ENCODE measurements at regions not wholly inside any gene's neighbourhood (a gene's known extent, or its start where the extent isn't known, plus 50 kb on each side); places are given as distances from the start of the nearest gene placed in this dataset.
"Not testable (repeated sequence)": the region's sequence is repeated elsewhere in the genome, so short reads cannot be mapped to it uniquely, and the experiment has no call there.

GRCh38 chr1:245102149-245102548 is 52.6 kb upstream of the KIF26B start:
- CTCF ChIA-PET; DNase-seq; H3K27ac Mint-ChIP-seq; POLR2A ChIA-PET; H3K4me3 Mint-ChIP-seq; H3K36me3 Mint-ChIP-seq (ENCODE audit: low read depth); H3K4me1 Mint-ChIP-seq (ENCODE audit: low read depth); ATAC-seq; H3K27me3 Mint-ChIP-seq (ENCODE audit: low read depth); H3K9me3 Mint-ChIP-seq (ENCODE audit: insufficient read depth): not testable (repeated sequence)

DNA sequence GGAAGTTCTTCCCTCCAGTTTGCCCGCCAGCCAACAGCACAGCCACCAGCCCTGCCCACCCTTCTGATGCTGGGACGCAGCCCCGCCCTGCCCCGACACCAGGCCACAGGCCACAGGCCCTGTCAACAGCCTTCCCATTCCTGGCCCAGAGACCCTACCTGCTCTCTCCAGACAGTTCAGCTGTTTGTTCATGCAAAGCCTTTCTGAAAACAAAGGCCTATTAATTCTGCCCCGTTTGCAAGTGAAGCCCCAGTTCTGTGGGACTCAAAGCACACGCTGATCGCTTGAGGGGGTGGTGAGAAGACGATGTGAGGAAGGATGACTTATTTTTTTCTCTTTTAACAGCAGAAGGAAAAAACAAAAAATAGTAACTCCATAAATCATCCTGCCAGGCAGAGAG is 55.4 kb upstream of the KIF26B start:
- no peak overlapping the region for H3K4me3 Mint-ChIP-seq

DNA sequence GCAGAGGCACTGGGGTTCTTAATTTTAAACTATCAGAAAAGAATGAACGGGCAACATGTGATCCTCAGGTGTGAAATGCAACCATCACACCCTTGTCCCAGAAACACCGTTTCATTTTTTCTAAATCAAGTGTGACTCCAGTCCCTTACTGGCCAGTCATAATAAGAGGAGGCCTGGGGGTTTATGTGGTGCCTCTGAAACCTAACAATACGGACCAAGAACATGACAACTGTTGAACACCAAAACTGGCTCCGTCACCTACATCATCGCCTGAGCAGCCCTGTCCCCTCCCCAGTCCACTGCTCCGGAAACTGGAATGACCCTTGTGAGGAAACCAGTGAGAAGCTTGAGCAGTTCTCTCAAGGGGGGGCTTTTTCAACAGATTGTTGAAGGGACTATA is 55.9 kb upstream of the KIF26B start:
- ATAC-seq: no peak
- Mint-ChIP-seq H3K4me3 (no peak overlapping the region), H3K4me1 (ENCODE audit: low read depth) (no peaks in the 10 kb centered on the region), H3K9me3 (ENCODE audit: insufficient read depth) (no peaks in the 10 kb centered on the region), H3K36me3 (ENCODE audit: low read depth) (no peaks in the 10 kb centered on the region), H3K27ac (no peak overlapping the region), H3K27me3 (ENCODE audit: low read depth) (no peaks in the 10 kb centered on the region)
- POLR2A ChIA-PET: no interaction called here
- DNase-seq: no peak
- CTCF ChIA-PET: no interaction called here

More for the DNA sequence above, 55.4 kb upstream of the KIF26B start:
- POLR2A ChIA-PET: interaction anchor here (0.6 kb wide), 1 partner anchor 164 kb away, joined by 3 read pairs; no protein-coding TSS in a partner anchor
- Mint-ChIP-seq H3K36me3 (ENCODE audit: low read depth) (no peaks in the 10 kb centered on the region), H3K27ac (no peak overlapping the region), H3K4me1 (ENCODE audit: low read depth) (no peaks in the 10 kb centered on the region), H3K9me3 (ENCODE audit: insufficient read depth) (no peaks in the 10 kb centered on the region), H3K27me3 (ENCODE audit: low read depth) (no peaks in the 10 kb centered on the region)
- CTCF ChIA-PET: no interaction called here
- no peak for DNase-seq
- ATAC-seq: no peak

GRCh38 chr1:245096311-245097066 is 58.3 kb upstream of the KIF26B start:
- DNase-seq: no peak

DNA sequence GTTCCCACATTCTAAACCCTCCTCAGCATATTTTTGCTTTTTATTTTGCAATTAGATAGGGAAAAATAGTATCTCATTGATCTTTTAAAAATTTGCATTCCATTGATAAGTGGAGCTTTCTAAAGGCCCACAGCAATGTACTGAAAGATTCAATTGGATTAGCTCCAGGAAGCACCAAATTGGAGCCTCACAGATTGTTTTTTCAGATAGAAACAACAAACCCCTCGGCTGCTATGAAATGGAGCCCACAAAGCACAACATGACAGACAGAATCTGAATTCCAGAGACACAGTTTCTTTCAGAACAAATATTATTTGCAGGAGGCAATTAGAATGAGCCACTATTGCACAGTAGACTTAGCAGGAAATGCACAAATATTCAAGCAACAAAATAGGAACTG is 58.9 kb upstream of the KIF26B start:
- ChIA-PET CTCF (no interaction called here), POLR2A (no interaction called here)
- DNase-seq (no peak), ATAC-seq (no peak)
- Mint-ChIP-seq H3K9me3 (ENCODE audit: insufficient read depth) (no peaks in the 10 kb centered on the region), H3K36me3 (ENCODE audit: low read depth) (no peaks in the 10 kb centered on the region), H3K4me1 (ENCODE audit: low read depth) (no peaks in the 10 kb centered on the region), H3K27ac (no peak overlapping the region), H3K27me3 (ENCODE audit: low read depth) (no peaks in the 10 kb centered on the region), H3K4me3 (no peak overlapping the region)

More at GRCh38 chr1:245096311-245097066, 58.3 kb upstream of the KIF26B start:
- ATAC-seq: no peak
- no peaks in the 10 kb centered on the region for H3K36me3 Mint-ChIP-seq (ENCODE audit: low read depth)
- no peak overlapping the region for H3K4me3 Mint-ChIP-seq
- no peak overlapping the region for H3K27ac Mint-ChIP-seq
- H3K9me3 Mint-ChIP-seq (ENCODE audit: insufficient read depth): no peaks in the 10 kb centered on the region
- no peaks in the 10 kb centered on the region for H3K27me3 Mint-ChIP-seq (ENCODE audit: low read depth)
- ChIA-PET CTCF (no interaction called here), POLR2A (no interaction called here)
- no peaks in the 10 kb centered on the region for H3K4me1 Mint-ChIP-seq (ENCODE audit: low read depth)

DNA sequence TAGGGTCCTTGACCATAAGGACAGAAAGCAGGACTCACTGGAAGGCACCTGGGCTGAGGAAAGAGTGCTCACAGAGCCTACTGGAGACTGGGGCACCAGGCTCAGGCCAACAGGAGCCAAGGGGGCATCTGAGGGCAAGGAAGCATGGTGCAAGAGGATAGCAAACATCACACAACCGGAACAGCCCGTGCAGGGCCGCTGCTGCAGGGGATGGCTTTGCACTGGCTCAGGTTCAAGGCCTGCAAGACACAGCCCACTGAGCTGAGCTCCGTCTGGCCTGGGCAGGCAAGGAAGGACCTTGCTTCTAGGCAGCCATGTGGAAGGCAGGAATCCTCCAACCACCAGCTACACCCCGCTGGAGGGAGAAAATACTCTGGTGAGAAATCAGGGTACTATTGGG is 59.8 kb upstream of the KIF26B start:
- Mint-ChIP-seq H3K9me3 (ENCODE audit: insufficient read depth) (no peaks in the 10 kb centered on the region), H3K4me3 (no peak overlapping the region), H3K4me1 (ENCODE audit: low read depth) (no peaks in the 10 kb centered on the region), H3K27me3 (ENCODE audit: low read depth) (no peaks in the 10 kb centered on the region), H3K36me3 (ENCODE audit: low read depth) (no peaks in the 10 kb centered on the region), H3K27ac (no peak overlapping the region)
- ATAC-seq: no peak
- no peak for DNase-seq
- CTCF ChIA-PET: no interaction called here
- POLR2A ChIA-PET: no interaction called here

GRCh38 chr1:245094092-245094491 is 60.7 kb upstream of the KIF26B start:
- DNase-seq (no peak), ATAC-seq (no peak)
- H3K4me3 Mint-ChIP-seq: no peak overlapping the region
- H3K36me3 Mint-ChIP-seq (ENCODE audit: low read depth): no peaks in the 10 kb centered on the region
- CTCF ChIA-PET: no interaction called here
- POLR2A ChIA-PET: no interaction called here
- no peaks in the 10 kb centered on the region for H3K27me3 Mint-ChIP-seq (ENCODE audit: low read depth)
- H3K27ac Mint-ChIP-seq: no peak overlapping the region
- no peaks in the 10 kb centered on the region for H3K9me3 Mint-ChIP-seq (ENCODE audit: insufficient read depth)
- H3K4me1 Mint-ChIP-seq (ENCODE audit: low read depth): no peaks in the 10 kb centered on the region

GRCh38 chr1:245092638-245092976 is 62.2 kb upstream of the KIF26B start:
- DNase-seq: no peak
- H3K27ac Mint-ChIP-seq: no peak overlapping the region
- ChIA-PET CTCF (no interaction called here), POLR2A (no interaction called here)
- H3K9me3 Mint-ChIP-seq (ENCODE audit: insufficient read depth): no peaks in the 10 kb centered on the region
- H3K4me3 Mint-ChIP-seq: no peak overlapping the region
- H3K27me3 Mint-ChIP-seq (ENCODE audit: low read depth): no peaks in the 10 kb centered on the region
- no peaks in the 10 kb centered on the region for H3K4me1 Mint-ChIP-seq (ENCODE audit: low read depth)
- no peak for ATAC-seq
- H3K36me3 Mint-ChIP-seq (ENCODE audit: low read depth): no peaks in the 10 kb centered on the region

- Mint-ChIP-seq H3K4me1 (ENCODE audit: low read depth) (no peaks in the 10 kb centered on the region), H3K4me3 (no peak overlapping the region), H3K36me3 (ENCODE audit: low read depth) (no peaks in the 10 kb centered on the region), H3K27me3 (ENCODE audit: low read depth) (no peaks in the 10 kb centered on the region), H3K27ac (no peak overlapping the region), H3K9me3 (ENCODE audit: insufficient read depth) (no peaks in the 10 kb centered on the region)
- CTCF ChIA-PET: no interaction called here
- no peak for ATAC-seq
- POLR2A ChIA-PET: no interaction called here
- no peak for DNase-seq
Observed at GRCh38 chr1:245091818-245092637, 62.8 kb upstream of the KIF26B start.

DNA sequence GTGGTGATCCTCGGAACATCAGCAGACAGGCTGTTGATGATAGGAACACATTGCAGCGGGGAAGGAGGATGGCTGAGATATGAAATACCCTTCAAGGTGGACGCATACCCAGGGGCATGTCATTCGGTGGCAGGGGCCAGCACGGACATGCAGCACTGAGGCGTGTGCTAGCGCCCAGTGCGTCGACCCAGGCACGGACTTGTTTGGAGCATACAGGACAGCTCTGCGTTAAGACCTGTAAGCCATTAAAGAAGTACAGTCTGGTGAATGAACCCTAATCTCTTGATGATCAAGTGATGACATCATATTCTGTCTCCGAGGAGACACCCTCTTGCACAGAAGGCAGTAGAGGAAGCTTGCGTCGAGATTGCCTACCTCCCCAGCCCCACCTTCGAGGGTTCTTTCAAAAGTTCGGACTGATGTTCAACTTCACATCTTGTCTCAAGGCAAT is 63.6 kb upstream of the KIF26B start:
- no peaks in the 10 kb centered on the region for H3K9me3 Mint-ChIP-seq (ENCODE audit: insufficient read depth)
- H3K27me3 Mint-ChIP-seq (ENCODE audit: low read depth): no peaks in the 10 kb centered on the region
- ChIA-PET CTCF (no interaction called here), POLR2A (no interaction called here)
- H3K4me1 Mint-ChIP-seq (ENCODE audit: low read depth): no peaks in the 10 kb centered on the region
- DNase-seq (no peak), ATAC-seq (no peak)
- no peak overlapping the region for H3K4me3 Mint-ChIP-seq
- H3K36me3 Mint-ChIP-seq (ENCODE audit: low read depth): no peaks in the 10 kb centered on the region
- H3K27ac Mint-ChIP-seq: no peak overlapping the region

- Mint-ChIP-seq H3K4me3 (no peak overlapping the region), H3K27ac (no peak overlapping the region), H3K27me3 (ENCODE audit: low read depth) (no peaks in the 10 kb centered on the region), H3K36me3 (ENCODE audit: low read depth) (no peaks in the 10 kb centered on the region), H3K9me3 (ENCODE audit: insufficient read depth) (no peaks in the 10 kb centered on the region), H3K4me1 (ENCODE audit: low read depth) (no peaks in the 10 kb centered on the region)
- no peak for ATAC-seq
- POLR2A ChIA-PET: no interaction called here
- CTCF ChIA-PET: no interaction called here
- DNase-seq: no peak
Observed at GRCh38 chr1:245090491-245091090, 64.2 kb upstream of the KIF26B start.

DNA sequence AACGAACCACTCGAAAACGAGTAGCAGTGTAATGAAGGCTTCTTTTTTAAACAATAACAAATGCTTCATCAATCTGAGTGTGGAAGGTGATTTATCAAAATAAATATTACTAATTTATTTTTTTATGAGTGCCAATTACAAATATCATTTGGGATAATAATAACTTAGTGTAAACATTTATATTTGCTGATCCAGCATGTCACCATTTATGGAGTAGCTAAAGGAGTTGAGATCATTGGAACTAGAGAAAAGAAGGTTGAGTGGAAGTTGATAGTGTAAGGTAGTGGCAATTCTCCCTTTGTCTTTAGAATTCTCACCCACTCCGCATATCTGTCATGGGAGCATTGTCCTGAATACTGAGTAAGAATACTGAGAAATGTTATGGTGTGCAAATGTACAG is 67.1 kb upstream of the KIF26B start:
- H3K9me3 Mint-ChIP-seq (ENCODE audit: insufficient read depth): no peaks in the 10 kb centered on the region
- ATAC-seq: no peak
- no peak overlapping the region for H3K4me3 Mint-ChIP-seq
- no peaks in the 10 kb centered on the region for H3K36me3 Mint-ChIP-seq (ENCODE audit: low read depth)
- H3K27me3 Mint-ChIP-seq (ENCODE audit: low read depth): no peaks in the 10 kb centered on the region
- ChIA-PET POLR2A (no interaction called here), CTCF (no interaction called here)
- H3K27ac Mint-ChIP-seq: no peak overlapping the region
- H3K4me1 Mint-ChIP-seq (ENCODE audit: low read depth): no peaks in the 10 kb centered on the region
- no peak for DNase-seq
